ENCODE measurements at regions not wholly inside any gene's neighbourhood (a gene's known extent, or its start where the extent isn't known, plus 50 kb on each side); places are given as distances from the start of the nearest gene placed in this dataset.

DNA sequence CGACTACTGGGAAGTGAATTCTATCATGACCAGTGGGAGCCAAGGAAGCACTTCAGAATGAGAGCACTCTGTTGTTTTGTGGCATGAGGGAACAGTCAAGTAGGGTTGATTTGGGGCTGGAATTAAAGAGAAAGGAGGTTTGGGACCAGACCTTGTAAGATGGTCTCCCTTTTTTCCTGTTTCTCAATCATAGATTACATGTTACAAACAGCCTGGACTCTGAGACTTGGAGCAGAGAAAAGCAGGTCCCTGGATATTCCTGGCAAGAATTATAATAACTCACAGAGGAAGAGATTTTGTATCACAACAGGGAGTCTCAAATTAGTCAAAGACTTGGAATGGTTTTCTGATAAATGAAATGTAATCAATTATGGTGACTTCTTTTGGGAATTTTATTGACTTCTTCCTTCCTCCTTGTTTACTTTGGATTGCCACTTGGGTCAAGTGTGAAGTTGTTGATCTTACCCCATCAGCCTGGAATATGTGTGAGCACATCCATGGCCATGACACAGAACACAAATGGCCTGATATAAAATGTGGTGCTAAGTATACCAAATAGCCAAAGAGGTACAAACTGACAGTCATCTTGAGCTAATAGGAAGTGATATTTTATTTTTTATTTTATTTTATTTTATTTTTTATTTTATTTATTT is 131.0 kb upstream of the OSMR start:
- ChIA-PET POLR2A (no interaction called here), CTCF (interaction anchor here (1.1 kb wide), 1 partner anchor 273 kb away, joined by 3 read pairs; no protein-coding TSS in a partner anchor)
- DNase-seq (ENCODE audit: low read depth, low spot score) = no peak
- no peak overlapping the region for H3K4me3 ChIP-seq (ENCODE audit: low read depth, low read length)
- TF ChIP-seq, protein P1, sequence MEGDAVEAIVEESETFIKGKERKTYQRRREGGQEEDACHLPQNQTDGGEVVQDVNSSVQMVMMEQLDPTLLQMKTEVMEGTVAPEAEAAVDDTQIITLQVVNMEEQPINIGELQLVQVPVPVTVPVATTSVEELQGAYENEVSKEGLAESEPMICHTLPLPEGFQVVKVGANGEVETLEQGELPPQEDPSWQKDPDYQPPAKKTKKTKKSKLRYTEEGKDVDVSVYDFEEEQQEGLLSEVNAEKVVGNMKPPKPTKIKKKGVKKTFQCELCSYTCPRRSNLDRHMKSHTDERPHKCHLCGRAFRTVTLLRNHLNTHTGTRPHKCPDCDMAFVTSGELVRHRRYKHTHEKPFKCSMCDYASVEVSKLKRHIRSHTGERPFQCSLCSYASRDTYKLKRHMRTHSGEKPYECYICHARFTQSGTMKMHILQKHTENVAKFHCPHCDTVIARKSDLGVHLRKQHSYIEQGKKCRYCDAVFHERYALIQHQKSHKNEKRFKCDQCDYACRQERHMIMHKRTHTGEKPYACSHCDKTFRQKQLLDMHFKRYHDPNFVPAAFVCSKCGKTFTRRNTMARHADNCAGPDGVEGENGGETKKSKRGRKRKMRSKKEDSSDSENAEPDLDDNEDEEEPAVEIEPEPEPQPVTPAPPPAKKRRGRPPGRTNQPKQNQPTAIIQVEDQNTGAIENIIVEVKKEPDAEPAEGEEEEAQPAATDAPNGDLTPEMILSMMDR (IDR thresholded peaks at IDR 0.05; ENCODE audit: insufficient read depth, low read length, missing control alignments) = no peak

DNA sequence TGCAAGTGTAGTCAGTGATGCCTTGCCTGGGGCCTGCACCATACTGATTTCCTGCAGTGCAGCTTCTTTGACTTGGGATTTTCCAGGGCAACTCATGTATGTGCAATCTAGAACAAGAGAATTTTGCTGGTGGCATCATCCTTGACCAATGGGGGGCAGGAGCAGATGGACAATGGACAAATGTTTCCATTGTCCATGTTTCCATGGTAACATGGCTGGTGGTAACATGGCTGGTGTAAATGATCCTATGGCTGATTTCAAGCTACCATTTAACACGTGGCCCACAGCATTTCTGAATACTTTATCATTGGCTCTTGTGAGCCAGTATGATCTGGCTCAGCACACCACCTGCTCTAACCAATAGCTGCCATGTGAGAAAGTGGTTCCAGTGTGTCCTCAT is 130.1 kb upstream of the OSMR start:
- no peak overlapping the region for H3K4me3 ChIP-seq (ENCODE audit: low read depth, low read length)
- DNase-seq (ENCODE audit: low read depth, low spot score) = no peak
- ChIA-PET CTCF (interaction anchor here (0.9 to 1.1 kb wide), 2 partner anchors 9 to 274 kb away, joined by 3 read pairs; no protein-coding TSS in a partner anchor), POLR2A (no interaction called here)
- TF ChIP-seq, protein P1 (IDR thresholded peaks at IDR 0.05; ENCODE audit: insufficient read depth, low read length, missing control alignments) = no peak

DNA sequence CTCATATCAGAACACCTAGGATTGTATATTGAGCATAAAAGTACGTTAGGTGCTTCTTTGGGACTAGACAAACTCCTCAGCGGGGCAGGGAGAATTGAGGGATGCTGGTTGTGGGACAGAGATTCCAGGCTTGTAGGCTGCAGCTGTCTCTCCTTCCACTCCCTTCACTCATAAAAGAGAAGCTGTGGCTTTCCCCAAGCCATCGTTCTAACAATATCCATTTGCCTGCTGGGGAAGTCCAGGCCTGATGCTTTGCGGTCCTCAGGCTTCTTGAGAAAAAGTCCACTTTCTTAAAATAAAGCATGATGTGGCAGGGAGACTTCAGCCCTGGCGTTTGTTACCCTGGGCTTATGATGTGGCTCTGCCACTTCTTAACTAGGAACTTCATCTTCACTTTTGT is 129.3 kb upstream of the OSMR start:
- no peak for DNase-seq (ENCODE audit: low read depth, low spot score)
- ChIA-PET POLR2A (no interaction called here), CTCF (interaction anchor here (0.9 kb wide), 1 partner anchor 10 kb away, joined by 3 read pairs; no protein-coding TSS in a partner anchor)
- no peak overlapping the region for H3K4me3 ChIP-seq (ENCODE audit: low read depth, low read length)
- TF ChIP-seq, protein P1 (IDR thresholded peaks at IDR 0.05; ENCODE audit: insufficient read depth, low read length, missing control alignments) = no peak

DNA sequence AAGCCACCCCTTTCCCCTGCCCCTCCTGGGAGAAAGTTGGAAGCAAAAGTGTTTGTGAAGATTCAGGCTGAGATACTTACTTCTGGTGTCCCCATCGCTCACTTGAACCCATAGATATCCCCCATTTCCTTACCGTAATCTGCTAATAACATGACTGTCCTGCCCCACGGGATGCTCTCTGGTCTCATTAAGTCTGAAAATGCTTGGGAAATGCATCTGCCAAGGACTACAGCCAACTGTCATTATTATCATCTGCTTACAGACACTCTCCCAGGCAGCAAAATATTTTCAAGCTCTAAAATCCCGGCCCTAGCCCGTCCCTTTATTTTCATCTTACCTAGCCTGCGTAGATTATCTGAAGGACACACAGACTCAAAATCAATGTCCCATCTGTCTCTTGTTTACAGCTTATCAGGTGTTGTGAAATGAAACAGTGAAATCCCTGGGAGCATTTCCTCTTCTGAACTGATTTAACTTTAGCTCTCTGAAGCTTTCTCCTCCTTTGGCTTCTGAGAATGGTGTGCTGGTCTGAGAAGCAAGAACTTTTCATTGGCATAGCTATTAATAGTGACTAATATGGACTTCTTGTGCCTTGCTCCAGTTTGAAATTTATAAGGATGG is 126.9 kb upstream of the OSMR start:
- DNase-seq (ENCODE audit: low read depth, low spot score) = no peak
- H3K4me3 ChIP-seq (ENCODE audit: low read depth, low read length) = no peak overlapping the region
- ChIA-PET CTCF (no interaction called here), POLR2A (interaction anchor here (1.1 kb wide), 1 partner anchor 9 kb away, joined by 4 read pairs; no protein-coding TSS in a partner anchor)
- TF ChIP-seq, protein P1 (IDR thresholded peaks at IDR 0.05; ENCODE audit: insufficient read depth, low read length, missing control alignments) = no peak

DNA sequence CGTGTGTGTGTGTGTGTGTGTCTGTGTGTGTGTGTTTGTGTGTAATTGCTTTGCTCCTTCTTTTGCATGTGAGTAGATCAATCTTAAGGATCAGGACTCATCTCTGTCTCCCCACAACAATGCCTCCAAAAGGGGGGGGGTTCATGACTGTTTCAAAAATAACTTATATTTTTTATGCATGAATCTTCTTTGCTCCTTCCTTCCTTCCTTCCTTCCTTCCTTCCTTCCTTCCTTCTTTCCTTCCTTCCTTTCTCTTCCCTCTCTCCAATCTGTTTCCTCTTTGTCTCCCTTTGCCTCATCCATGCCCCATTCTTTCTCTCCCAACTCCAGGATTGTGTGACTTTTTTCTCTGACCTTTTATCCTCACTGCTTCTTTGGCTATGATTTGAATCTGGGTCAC is 126.4 kb upstream of the OSMR start:
- ChIA-PET POLR2A (interaction anchor here (1.1 kb wide), 1 partner anchor 10 kb away, joined by 4 read pairs; no protein-coding TSS in a partner anchor), CTCF (no interaction called here)

DNA sequence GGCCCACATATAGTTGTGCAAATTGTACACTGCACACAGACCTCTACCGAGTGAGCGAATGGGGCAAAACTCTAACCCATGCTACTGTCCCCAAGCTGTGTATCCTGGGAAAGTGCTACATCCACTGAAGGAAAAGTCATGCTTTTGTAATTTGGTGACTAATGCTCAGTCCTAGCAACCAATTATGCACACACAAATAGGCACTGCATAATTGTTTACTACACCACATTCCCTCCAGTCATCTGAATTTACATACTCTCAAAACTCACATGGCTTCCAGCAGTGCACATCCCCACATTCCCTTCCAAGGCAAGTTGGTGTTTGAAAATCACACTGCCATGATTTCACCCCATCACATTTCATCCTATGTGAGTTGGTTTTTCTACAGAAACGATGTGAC is 125.9 kb upstream of the OSMR start:
- CTCF ChIA-PET = no interaction called here
- peak; percentile 56 for DNase-seq (ENCODE audit: low read depth, low spot score)
- POLR2A ChIA-PET = no interaction called here

More for the DNA sequence above, 126.4 kb upstream of the OSMR start:
- no peak for DNase-seq (ENCODE audit: low read depth, low spot score)
- TF ChIP-seq, protein P1 (IDR thresholded peaks at IDR 0.05; ENCODE audit: insufficient read depth, low read length, missing control alignments) = no peak
- no peak overlapping the region for H3K4me3 ChIP-seq (ENCODE audit: low read depth, low read length)

More for the DNA sequence above, 125.9 kb upstream of the OSMR start:
- H3K4me3 ChIP-seq (ENCODE audit: low read depth, low read length) = no peak overlapping the region
- TF ChIP-seq, protein P1 (IDR thresholded peaks at IDR 0.05; ENCODE audit: insufficient read depth, low read length, missing control alignments) = no peak
